PFSK-1 (cell line): ENCODE measurements at regions not wholly inside any gene's neighbourhood (a gene's known extent, or its start where the extent isn't known, plus 50 kb on each side); places are given as distances from the start of the nearest gene placed in this dataset.

Experiments
- FOXP2 ChIP-seq: optimal IDR thresholded peaks from 2 replicates; pipeline ENCODE3; 2011; ENCODE audit warnings: borderline replicate concordance, control low read depth, inconsistent platforms; ENCODE audit not compliant: insufficient read depth; ENCODE audit errors: extremely low read length, extremely low read depth
- POLR2AphosphoS5 ChIP-seq: IDR thresholded peaks from 2 replicates; pipeline ENCODE4 v1.6.1; 2012; ENCODE audit warnings: low read depth, mild to moderate bottlenecking, control low read depth, low read length, moderate library complexity
- SIN3A ChIP-seq: IDR thresholded peaks from 2 replicates; pipeline ENCODE4 v1.6.1; 2012; ENCODE audit warnings: mild to moderate bottlenecking, low read length, moderate library complexity, borderline replicate concordance; ENCODE audit not compliant: insufficient read depth
- TAF1 ChIP-seq: IDR thresholded peaks from 2 replicates; pipeline ENCODE4 v1.6.1; 2012; ENCODE audit warnings: low read length, control low read depth, borderline replicate concordance; ENCODE audit not compliant: insufficient read depth
- TF ChIP-seq, protein P1 (sequence below), 2 experiments: IDR thresholded peaks; 2 replicates each; pipeline versions ENCODE4 v1.6.1 to v1.8.0; 2011 to 2012; ENCODE audit warnings: low read depth in 2 of 2, low read length in 2 of 2, control low read depth in 1 of 2, inconsistent platforms in 1 of 2, mild to moderate bottlenecking in 1 of 2, moderate library complexity in 1 of 2; ENCODE audit not compliant: insufficient read depth in 1 of 2

DNA sequence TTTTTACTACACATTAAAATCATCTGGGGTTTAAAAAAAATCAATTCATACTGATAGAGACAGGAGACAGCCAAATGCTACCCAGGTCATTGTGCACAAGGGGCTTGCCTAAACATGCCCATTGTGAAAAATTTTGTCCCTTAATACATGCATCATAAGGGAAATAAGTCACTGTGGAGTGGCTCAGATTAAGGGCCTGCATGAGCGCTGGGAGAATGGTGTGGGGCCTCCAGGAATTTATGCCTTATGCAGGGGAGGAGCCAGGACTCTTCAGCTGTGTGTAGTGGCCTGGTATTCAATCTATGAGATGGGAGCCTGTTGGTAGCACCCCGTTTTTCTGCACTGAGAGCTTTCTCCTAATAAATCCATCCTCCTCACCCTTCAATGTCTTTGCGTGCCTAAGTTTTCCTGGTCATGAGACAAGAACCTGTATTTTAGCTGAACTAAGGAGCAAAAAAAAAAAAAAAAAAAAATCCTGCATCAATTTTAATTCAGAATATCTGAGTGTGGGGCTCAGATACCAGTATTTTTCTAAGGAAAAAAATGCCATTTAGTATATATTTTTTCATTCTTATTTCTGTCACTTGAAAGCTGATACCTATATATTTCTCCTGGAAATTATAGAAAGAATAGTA is 997.6 kb upstream of the ATXN8OS start:
- TF ChIP-seq POLR2AphosphoS5 (no peak), TAF1 (no peak), FOXP2 (no peak), SIN3A (no peak)

DNA sequence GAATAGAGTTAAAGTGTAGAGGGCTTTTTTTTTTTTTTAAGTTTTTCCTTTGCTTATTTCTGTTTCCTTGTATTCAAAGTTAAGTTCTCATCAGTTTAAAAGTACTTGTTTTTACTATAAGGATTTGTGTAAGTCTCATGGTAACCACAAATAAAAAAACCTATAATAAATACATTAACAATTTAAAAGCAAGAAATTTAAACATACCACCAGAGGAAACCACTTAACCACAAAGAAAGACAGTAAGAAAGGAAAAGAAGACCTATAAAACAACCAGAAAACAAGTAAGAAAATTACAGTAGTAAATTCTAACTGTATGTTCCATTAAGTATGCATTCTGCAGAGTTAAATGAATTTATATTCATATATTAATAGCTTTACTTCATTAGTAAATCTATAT is 999.1 kb upstream of the ATXN8OS start:
- TF ChIP-seq FOXP2 (no peak), SIN3A (no peak), POLR2AphosphoS5 (no peak), TAF1 (no peak)
- TF ChIP-seq, protein P1, sequence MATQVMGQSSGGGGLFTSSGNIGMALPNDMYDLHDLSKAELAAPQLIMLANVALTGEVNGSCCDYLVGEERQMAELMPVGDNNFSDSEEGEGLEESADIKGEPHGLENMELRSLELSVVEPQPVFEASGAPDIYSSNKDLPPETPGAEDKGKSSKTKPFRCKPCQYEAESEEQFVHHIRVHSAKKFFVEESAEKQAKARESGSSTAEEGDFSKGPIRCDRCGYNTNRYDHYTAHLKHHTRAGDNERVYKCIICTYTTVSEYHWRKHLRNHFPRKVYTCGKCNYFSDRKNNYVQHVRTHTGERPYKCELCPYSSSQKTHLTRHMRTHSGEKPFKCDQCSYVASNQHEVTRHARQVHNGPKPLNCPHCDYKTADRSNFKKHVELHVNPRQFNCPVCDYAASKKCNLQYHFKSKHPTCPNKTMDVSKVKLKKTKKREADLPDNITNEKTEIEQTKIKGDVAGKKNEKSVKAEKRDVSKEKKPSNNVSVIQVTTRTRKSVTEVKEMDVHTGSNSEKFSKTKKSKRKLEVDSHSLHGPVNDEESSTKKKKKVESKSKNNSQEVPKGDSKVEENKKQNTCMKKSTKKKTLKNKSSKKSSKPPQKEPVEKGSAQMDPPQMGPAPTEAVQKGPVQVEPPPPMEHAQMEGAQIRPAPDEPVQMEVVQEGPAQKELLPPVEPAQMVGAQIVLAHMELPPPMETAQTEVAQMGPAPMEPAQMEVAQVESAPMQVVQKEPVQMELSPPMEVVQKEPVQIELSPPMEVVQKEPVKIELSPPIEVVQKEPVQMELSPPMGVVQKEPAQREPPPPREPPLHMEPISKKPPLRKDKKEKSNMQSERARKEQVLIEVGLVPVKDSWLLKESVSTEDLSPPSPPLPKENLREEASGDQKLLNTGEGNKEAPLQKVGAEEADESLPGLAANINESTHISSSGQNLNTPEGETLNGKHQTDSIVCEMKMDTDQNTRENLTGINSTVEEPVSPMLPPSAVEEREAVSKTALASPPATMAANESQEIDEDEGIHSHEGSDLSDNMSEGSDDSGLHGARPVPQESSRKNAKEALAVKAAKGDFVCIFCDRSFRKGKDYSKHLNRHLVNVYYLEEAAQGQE (IDR thresholded peaks at IDR 0.05; ENCODE audit: insufficient read depth in 1 of 2, low read depth in 2 of 2, low read length in 2 of 2), result no peak

DNA sequence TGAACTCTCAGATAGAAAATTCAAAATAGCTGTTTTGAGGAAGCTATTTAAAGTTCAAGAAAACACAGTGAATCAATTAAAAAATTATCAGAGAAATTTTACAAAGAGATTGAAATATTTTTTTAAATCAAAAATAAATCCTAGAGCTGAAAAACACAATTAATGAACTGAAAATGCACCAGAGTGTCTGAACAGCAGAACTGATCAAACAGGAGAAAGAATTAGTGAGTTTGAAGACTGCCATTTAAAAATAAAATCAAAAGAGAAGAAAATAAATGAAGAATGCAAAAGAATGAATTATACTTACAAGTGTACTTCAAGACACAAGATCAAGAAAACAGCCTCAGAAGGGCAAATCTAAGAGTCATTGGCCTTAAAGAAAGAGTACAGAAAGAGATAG is 1000.2 kb upstream of the ATXN8OS start:
- TF ChIP-seq FOXP2 (no peak), SIN3A (no peak), POLR2AphosphoS5 (no peak), TAF1 (no peak)
- TF ChIP-seq, protein P1 (IDR thresholded peaks at IDR 0.05; ENCODE audit: insufficient read depth in 1 of 2, low read depth in 2 of 2, low read length in 2 of 2), result no peak

DNA sequence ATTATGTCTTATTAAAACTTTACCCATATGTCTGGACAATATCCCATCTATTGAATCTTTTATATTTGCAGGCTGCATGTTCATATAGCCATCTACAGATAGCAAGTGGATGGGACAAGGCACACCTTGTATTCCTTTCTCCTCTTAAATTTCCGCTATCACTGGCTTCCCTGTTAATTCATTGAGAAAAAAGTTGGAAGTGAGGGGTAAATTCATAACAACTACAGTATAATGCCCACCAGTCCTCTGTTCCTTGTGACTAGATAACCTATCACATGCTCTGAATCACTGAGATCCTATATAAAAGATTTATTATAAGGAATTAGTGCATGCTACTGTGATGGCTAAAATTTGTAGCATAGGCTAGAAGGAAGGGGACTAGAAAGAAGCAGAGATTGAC is 1005.8 kb upstream of the ATXN8OS start:
- no peak for TF ChIP-seq POLR2AphosphoS5
- TF ChIP-seq, protein P1 (IDR thresholded peaks at IDR 0.05; ENCODE audit: insufficient read depth in 1 of 2, low read depth in 2 of 2, low read length in 2 of 2), result no peak
- TF ChIP-seq TAF1, result no peak
- no peak for TF ChIP-seq FOXP2
- no peak for TF ChIP-seq SIN3A

DNA sequence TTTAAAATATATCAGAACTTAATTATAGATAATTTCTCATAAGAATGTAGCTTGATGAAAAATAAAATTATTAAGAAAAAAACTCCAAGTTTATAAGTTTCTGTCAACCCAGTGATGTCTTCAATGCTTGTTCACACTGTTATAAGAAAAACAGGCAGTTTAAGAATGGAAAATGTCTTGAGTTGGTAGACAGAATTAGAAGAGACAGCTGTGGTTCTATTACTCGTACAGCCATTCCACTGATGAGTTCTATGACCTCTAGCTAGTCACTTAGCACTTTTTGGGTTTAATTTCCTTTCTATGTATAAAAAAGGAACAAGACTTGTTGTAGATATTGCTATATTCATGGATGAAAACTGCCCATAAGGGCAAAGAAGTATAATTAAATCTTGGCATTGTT is 1013.1 kb upstream of the ATXN8OS start:
- TF ChIP-seq, protein P1 (IDR thresholded peaks at IDR 0.05; ENCODE audit: insufficient read depth in 1 of 2, low read depth in 2 of 2, low read length in 2 of 2), result no peak
- no peak for TF ChIP-seq FOXP2
- no peak for TF ChIP-seq POLR2AphosphoS5
- no peak for TF ChIP-seq TAF1
- no peak for TF ChIP-seq SIN3A
